ENCODE measurements at regions not wholly inside any gene's neighbourhood (a gene's known extent, or its start where the extent isn't known, plus 50 kb on each side); places are given as distances from the start of the nearest gene placed in this dataset.
"Not testable (repeated sequence)": the region's sequence is repeated elsewhere in the genome, so short reads cannot be mapped to it uniquely, and the experiment has no call there.

DNA sequence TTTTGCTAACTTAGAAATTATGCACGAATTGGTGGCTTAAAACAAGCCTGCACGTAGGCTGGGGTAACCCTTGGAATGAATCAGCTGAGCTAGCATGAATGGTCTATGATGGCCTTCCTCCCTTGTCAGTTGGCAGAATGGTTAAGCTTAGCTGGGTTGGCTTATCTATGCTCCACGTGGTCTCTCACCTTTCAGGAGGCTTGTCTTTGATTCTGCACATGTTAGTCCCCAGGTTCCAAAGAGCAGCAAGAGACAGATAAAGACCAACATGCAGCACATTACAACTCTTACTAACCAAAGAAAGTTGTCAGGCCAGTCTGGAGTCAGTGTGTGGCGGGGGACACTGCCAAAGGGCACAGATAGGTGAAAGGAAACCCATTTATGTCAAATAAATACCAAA lies 700.9 kb upstream of the SYT4 start:
- TF ChIP-seq CTCF (IDR thresholded peaks at IDR 0.05), result no peak

GRCh38 chr18:43982582-43982981 lies 698.1 kb upstream of the SETBP1 start:
- no peak for ATAC-seq (ENCODE audit: low FRiP score)
- no peak for TF ChIP-seq CTCF (IDR thresholded peaks at IDR 0.05)
- DNase-seq (ENCODE audit: low spot score), result no peak

More for the DNA sequence above, 700.9 kb upstream of the SYT4 start:
- DNase-seq (ENCODE audit: low spot score) (no peak), ATAC-seq (ENCODE audit: low FRiP score) (no peak)

DNA sequence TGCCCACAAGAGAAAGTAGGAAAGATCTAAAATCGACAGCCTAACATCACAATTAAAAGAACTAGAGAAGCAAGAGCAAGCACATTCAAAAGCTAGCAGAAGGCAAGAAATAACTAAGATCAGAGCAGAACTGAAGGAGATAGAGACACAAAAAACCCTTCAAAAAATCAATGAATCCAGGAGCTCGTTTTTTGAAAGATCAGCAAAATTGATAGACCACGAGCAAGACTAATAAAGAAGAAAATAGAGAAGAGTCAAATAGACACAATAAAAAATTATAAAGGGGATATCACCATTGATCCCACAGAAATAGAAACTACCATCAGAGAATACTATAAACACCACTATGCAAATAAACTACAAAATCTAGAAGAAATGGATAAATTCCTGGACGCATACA lies 693.6 kb upstream of the SETBP1 start:
- not testable (repeated sequence) for ATAC-seq (ENCODE audit: low FRiP score); DNase-seq (ENCODE audit: low spot score)

- ATAC-seq (ENCODE audit: low FRiP score), result no peak
- no peak for DNase-seq (ENCODE audit: low spot score)
- TF ChIP-seq CTCF (IDR thresholded peaks at IDR 0.05), result no peak
These were observed 687.9 kb upstream of the SETBP1 start for GRCh38 chr18:43992741-43993140.

GRCh38 chr18:43994381-43994780 lies 686.3 kb upstream of the SETBP1 start:
- no peak for TF ChIP-seq CTCF (IDR thresholded peaks at IDR 0.05)
- ATAC-seq (ENCODE audit: low FRiP score) (no peak), DNase-seq (ENCODE audit: low spot score) (no peak)

GRCh38 chr18:44013871-44014270 lies 666.8 kb upstream of the SETBP1 start:
- no peak for DNase-seq (ENCODE audit: low spot score)

GRCh38 chr18:44025421-44025820 lies 655.3 kb upstream of the SETBP1 start:
- DNase-seq (ENCODE audit: low spot score), result no peak
- no peak for TF ChIP-seq CTCF (IDR thresholded peaks at IDR 0.05)
- ATAC-seq (ENCODE audit: low FRiP score), result no peak

More at GRCh38 chr18:44013871-44014270, 666.8 kb upstream of the SETBP1 start:
- no peak for ATAC-seq (ENCODE audit: low FRiP score)
- TF ChIP-seq CTCF (IDR thresholded peaks at IDR 0.05), result no peak

DNA sequence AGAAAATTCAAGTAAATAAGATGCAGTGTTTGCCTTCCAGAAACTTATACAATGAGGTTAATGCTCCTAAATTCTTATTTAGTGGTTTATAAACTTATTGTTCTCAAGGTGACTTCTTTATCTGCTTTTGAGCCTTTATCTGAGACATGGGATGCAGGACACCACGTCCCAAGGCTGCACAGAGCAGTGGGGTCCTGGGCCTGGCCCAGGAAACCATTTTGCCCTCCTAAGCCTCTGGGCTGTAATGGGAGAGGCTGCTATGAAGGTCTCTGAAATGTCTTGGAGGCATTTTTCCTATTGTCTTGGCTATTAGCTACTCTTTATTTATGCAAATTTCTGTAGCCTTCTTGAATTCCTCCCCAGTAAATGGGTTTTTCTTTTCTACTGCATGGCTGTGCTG lies 652.6 kb upstream of the SETBP1 start:
- no peak for TF ChIP-seq CTCF (IDR thresholded peaks at IDR 0.05)
- no peak for ATAC-seq (ENCODE audit: low FRiP score)
- DNase-seq (ENCODE audit: low spot score), result no peak

Data from omental fat pad (tissue), 3 donors.